ENCODE measurements at regions not wholly inside any gene's neighbourhood (a gene's known extent, or its start where the extent isn't known, plus 50 kb on each side); places are given as distances from the start of the nearest gene placed in this dataset.
"Not testable (repeated sequence)": the region's sequence is repeated elsewhere in the genome, so short reads cannot be mapped to it uniquely, and the experiment has no call there.

DNA sequence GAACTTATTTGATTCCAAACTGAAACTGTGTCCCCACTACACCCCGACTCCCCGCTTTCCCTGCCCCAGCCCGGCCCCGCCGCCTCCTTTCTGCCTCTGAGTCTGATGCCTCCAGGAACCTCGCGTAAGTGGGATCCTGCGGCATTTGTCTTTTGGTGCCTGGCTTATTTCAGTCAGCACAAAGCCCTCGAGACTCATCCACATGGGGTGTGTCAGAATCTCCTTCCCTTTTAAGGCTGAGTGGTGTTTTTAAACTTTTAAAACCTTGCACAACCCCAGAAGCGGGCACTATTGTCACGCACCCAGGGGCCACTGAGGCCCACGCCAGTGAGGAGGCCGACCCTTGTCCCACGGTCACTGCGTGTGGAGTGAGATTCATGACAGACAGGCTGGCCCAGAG lies 206.9 kb downstream of the NPIPB11 start:
- DNase-seq (ENCODE audit: low spot score): peak; percentile 80
- intact Hi-C loops (cut with DNase I): not testable (repeated sequence)

DNA sequence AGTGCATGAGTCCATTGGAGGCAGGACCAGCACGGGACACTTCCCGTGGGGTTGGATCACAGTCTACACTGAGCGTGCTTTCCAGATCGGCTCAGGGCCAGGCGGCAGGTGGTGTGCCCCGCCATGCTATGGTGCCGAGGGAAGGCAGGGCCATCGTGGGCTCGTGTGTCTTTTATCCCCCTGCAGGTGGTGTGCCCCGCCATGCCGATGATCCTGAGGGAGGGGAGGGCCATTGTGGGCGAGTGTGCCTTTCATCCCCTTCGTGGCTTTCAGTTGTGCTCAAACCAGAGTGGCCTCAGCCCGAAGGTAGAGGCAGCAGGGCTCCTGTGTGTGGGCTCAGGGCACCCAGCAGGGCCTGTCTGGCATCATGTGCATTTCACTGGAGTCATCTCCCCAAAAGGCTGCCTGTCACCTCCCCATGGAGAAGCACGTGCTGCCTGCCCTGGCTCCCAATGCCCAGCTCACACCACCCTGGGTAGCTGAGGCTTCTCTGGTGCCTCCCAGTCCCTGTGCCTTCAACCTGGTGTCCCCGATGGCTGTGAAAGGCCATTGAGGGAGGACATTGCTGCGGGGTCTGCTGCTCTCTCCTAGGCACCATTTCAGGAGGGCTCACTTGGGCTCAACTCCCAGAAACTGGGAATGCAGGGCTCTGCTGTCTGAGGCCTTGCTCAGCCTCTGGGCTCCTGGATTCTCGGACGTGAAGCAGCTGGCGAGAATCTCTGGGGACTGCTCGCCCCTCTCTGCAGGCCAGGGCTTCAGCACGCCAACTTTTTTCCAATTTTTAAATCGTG lies 207.6 kb downstream of the NPIPB11 start:
- DNase-seq (ENCODE audit: low spot score): peak; percentile 81
- intact Hi-C loops (cut with DNase I): no loop called here

DNA sequence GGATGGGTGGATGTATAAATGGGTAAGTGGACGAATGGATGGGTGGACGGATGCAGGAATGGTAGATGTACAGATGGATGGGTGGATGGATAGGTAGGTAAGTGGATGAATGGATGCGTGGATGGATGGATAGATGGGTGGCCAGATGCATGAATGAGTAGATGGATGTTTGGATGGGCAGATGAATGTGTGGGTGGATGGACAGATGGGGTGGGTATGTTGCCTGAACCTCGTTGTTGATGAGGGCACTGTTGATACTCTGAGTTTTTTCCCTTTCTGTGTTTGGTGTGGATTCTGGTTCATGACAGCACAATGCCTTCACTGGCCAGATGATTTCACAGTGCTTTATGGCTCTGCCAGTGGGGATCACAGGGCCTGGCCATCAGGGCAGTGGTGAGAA lies 208.3 kb downstream of the NPIPB11 start:
- intact Hi-C loops (cut with DNase I): no loop called here

DNA sequence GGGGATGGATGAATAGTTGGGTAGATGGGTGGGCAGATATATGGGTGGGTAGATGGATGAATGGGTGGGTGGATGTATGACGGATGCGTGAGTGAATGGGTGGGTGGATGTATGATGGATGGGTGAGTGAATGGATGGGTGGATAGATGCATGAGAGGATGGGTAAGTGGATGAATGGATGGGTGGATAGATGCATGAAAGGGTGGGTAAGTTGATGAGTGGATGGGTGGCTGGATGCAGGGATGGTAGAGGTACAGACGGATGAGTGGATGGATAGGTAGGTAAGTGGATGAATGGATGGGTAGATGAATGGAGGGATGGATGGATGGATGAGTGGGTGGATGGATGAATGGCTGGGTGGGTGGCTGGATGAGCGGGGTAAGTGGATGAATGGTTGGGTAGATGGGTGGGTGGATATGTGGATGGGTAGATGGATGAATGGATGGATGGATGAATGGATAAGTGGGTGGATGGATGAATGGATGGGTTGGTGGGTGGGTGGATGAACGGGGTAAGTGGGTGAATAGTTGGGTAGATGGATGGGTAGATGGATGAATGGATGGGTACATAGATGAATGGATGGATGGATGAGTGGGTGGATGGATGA lies 208.9 kb downstream of the NPIPB11 start:
- intact Hi-C loops (cut with DNase I); DNase-seq (ENCODE audit: low spot score): not testable (repeated sequence)

More for the DNA sequence above, 208.3 kb downstream of the NPIPB11 start:
- DNase-seq (ENCODE audit: low spot score): peak; percentile 24

DNA sequence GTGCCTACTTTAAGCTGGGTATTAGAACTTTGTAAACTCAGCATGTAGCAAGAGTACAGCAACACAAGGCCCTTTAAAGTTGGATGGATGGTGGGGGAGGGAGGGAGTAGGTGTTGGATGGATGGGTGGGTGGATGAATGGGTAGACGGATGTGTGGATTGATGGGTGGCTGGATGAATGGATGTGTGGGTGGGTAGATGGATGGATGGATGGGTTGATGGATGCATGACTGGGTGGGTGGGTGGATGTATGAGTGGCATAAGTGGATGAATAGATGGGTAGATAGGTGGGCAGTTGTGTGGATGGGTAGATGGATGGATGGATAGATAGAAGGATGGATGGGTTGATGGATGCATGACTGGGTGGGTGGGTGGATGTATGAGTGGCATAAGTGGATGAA lies 209.8 kb downstream of the NPIPB11 start:
- intact Hi-C loops (cut with DNase I); DNase-seq (ENCODE audit: low spot score): not testable (repeated sequence)

DNA sequence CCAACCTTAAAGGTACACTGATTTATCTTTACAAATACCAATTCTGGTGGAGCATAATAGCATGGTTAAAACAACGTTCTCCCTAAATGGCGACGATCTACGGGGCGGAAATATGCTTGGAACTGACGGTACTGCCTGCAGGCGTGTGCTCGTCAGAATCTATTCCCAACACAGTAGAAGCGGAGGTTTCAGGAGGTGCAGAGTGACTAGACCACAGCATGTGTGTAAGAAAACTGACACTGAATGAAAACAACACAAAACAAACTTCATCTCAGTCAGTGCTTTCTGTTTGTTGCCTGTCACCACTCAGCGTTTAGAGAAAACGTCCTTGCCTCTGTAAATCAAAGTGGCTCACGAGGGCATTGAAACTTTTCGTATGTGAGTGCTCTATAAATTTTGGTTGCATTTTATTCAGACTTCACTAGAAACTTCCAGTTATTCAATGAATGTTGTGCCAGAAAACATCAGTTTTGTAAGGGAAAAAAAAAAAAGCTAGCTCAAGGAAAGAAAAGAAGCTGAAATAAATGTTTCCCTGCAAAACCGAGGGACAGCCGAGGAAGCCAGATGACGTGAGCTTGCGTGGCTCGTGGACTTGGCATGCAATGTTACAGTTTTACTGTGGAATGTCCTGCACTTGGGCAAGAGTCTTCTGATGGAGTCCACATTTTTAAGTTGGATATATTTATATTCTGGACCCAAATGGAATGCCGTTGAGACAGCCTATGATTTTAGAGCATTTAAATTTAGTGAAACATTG lies 210.4 kb downstream of the LAT start:
- DNase-seq (ENCODE audit: low spot score): peak; percentile 90
- intact Hi-C loops (cut with DNase I): not testable (repeated sequence)

DNA sequence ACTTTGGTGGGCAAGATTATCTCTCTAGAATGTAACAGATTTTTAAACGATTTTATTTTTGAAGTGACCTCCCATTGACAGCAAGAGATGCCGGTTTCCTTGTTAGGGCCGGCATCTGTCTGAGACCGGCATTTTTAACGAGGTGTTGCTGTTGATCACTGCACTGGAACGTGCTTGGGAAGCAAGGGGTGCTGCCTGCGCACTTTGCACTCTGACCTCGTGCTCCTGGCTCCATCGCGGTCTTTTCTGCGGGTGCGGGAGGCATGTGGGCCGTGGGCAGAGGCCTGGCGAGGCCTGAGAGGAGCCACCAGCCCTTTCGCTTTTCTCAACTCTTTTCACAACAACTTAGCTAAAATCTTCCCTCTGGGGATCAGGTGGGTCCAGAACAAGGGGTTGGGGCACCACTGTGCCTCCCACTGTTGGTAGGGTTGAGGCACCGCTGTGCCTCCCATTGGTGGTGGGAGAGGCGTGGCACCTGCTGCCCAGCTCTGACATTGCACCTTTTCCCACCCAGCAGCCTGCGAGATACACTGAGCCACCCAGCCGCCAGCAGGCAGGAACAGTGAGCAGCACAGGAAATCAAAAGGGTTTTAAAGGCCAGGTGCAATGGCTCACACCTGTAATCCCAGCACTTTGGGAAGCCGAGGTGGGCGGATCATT lies 209.5 kb downstream of the LAT start:
- peak; percentile 50 for DNase-seq (ENCODE audit: low spot score)
- intact Hi-C loops (cut with DNase I): not testable (repeated sequence)

DNA sequence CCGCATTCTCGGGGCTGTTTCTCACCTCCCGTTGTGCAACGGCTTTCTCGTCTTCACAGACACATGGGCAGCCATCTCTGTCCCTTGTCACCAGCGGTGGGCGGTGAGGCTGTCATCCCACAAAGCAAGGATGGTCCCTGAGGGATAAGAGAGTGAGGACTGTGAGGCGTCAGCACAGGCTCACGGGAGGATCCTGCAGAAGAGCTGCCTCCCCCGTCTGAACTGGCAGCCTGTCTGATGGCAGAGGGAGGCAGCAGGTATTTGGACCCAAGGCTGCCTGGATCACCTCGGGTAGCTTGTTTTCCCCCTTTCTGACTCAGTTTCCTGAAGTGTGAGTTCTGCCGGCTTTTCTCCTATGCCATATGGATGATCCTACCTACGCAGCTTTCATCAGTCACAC lies 208.8 kb downstream of the LAT start:
- intact Hi-C loops (cut with DNase I): not testable (repeated sequence)
- DNase-seq (ENCODE audit: low spot score): peak; percentile 77

DNA sequence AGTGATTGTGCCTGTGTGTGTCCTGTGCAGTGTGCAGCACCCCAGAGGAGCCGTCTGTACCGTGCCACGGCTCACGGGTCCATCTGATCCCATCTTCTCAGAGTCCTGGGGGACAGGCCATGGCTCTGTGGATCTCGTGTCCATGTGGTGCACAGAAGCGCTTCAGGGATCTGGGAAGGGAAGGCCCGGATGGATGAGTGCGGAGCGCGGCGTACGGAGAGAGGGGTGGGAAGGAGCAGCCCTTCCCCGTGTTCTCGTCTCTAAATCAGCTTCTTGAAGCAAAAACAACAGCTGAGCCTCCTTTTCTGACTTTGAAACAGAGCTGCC lies 208.4 kb downstream of the LAT start:
- DNase-seq (ENCODE audit: low spot score): peak; percentile 53

DNA sequence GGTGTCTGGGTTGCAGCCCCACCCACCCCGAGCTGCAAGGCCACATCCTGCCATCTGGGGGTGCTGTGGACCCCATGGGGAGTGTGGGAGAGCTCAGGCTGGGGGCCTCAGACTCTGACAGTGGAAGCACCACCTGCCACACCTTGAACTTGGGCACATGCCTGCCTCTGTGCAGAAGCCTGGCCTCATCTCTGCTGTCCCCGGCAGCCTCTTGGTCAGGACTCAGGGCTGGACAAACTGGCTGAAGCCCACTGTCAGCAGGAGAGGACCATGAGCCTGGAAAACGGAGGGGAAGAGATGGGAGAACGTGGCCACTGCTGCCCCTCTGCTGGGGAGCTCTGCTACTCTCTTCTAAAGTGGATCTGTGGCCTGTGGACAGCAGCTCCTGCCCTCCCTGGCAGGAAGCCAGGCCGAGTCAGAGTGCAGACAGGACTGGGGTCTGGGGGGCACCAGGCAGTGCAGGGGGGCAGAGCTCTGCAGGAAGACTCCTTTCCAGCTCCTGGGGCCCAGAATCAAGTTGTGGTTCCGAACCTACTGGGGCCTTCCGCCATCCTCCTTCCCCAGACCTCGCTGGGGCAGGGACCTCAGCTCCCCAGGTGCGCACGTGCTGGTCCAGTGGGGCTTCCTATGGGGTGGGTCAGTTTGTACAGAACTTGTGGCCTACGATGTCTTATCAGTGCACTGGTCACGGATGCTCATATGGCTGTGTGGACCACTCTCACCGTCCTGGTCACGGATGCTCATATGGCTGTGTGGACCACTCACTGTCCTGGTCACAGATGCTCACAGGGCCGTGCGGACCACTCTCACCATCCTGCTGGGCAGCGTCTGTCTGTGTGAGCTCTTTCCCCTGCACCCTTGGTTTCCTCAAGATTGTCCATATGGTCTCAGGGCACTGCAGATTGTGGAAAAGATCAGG lies 207.7 kb downstream of the LAT start:
- peak; percentile 69 for DNase-seq (ENCODE audit: low spot score)
- intact Hi-C loops (cut with DNase I): no loop called here

More for the DNA sequence above, 208.4 kb downstream of the LAT start:
- intact Hi-C loops (cut with DNase I): not testable (repeated sequence)

DNA sequence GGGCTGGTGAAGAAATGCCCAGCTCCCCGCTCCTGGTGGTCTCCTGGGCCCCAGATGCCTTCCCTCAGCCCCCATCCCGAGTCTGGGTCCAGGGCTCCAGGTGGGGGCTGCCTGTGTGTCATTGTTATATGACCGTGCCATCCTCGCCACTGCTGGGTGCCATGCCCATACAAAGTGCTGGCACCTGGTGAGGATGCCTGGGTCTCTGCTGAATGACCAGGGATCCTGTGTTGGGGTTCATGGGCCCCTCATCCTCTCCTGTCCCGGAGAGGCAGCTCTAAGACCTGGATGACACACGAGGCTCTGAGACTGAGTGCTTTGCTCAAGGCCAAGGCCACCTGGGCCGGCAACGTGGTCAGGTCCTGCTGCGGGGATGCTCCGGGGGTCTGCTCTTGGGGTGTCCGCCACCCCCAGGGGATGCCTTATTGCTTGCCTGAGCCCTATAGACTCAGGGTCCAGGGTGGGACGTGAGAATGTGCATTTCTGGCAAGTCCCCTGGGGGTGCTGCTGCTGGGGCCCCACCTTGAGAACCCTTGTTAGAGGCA lies 206.9 kb downstream of the LAT start:
- intact Hi-C loops (cut with DNase I): not testable (repeated sequence)
- peak; percentile 68 for DNase-seq (ENCODE audit: low spot score)

DNA sequence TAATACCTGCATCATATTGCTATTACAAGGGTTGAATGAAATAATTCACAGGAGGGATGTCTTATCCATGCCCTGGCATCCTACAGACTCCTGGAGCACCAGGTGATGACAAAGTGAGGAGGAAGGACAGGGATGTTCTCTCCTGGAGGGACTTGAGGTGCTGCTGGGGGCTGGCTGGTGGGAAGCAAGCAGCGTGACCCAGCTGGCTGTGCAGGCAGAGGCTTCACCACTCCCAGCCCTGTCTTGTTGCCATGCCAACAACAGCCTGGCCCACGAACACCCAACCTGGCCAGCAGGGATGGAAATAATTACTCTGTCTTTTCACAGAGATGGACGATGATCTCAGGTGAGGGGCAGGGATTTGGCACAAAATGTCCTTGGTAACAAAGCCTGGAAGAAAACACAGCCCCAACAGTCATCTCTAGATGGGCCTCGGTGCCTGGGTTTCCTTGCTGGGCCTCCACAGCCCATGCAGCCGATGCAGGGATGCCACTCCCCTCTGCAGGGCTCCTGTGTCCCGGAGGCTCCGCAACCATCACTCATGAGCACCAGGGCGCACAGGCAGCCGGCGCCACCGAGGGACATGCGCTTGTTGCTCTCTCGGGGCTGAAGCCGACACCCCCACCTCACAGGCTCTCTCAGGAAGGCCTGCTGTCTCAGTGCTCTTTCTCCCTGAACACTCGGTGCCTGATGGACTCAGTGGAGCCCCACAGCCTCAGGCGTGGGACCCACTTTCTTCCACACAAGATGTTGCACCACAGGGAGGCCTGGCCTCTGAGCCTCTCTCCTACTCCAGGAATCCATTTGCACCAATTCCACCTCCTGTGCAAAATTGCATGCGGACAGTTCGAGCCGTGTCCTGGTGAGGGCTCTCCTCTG lies 205.9 kb downstream of the LAT start:
- intact Hi-C loops (cut with DNase I): not testable (repeated sequence)
- peak; percentile 66 for DNase-seq (ENCODE audit: low spot score)

DNA sequence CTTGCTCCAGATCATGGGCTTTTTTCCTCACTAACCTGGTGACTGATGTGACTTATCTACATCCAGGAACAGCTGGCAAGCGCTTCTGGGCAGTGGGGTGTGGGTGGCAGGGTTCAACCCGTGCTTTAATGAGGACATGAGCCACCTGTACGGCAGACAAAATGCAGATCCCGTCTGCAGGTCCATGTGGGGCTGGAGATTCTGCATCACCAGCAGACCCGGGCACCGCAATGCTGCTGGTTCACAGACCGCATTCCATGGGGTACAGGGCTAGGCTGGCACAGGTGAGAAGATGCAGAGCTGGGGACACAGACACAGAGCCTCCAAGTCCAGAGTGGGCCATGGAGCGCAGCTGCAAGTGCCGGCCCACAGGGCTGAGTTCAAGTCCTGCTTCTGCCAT lies 204.0 kb downstream of the LAT start:
- intact Hi-C loops (cut with DNase I): not testable (repeated sequence)
- peak; percentile 56 for DNase-seq (ENCODE audit: low spot score)

DNA sequence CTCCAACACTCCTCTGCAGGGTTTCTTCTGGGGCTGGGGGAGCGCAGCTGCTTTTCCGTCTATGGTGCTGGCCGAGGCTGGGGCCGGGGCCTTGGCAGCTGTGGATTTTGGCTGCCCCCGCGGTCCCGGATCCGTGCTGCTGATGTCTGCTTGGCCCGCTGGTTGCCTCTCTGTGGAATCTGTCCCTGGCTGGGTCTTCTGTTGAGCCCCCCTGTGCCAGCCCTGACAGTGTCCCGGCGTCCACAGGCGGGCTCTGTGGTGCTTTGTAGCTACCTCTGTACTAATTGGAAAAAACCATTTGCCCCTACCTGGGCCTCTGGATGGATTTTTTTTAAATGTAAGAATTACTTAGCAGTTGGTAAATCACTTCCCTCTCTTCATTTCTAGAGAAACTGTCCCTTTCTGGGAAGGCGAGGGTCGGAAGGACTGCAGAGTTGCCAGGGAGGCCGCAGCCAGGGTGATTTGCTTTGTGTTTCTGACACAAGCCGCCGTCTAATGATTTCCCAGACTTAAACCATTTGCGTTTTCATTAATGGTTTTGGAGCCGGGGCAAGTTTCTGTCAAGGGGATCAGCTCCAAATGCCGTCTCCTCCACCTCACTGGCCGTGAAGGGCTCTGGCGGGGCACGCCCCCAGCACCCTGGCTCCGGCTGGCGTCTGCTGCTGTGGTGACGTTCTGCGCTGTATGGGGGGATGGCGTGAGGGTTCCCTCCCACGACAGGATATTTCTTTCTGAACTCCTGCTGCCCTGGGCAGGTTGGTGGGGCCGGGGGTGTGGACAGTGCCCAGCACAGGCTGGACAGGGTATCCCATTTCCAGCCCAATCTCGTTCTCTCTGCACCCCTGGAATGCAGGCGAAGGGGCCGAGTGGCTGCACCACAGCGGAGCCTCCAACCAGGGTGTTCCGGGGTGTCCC lies 201.7 kb downstream of the LAT start:
- peak; percentile 85 for DNase-seq (ENCODE audit: low spot score)
- intact Hi-C loops (cut with DNase I): not testable (repeated sequence)

DNA sequence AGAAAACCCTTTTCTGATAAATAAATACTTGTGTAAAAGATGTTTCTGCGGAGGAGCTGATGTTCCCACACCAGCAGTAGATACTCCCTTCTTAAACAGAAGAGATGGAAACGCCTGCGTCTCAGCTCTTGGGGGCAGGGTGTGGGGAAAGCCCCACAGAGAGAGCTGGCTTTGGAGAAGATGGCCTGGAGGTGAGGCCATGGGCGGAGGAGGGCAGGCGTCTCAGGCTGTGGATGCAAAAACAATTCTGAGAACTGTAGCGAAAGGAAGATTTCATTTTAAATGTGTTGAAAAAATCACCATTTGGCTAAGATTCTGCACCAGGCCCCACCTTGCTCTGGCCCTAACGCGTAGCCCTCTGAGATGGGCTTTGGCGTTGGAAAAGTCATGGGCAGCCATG lies 201.0 kb downstream of the LAT start:
- peak; percentile 76 for DNase-seq (ENCODE audit: low spot score)
- intact Hi-C loops (cut with DNase I): not testable (repeated sequence)

DNA sequence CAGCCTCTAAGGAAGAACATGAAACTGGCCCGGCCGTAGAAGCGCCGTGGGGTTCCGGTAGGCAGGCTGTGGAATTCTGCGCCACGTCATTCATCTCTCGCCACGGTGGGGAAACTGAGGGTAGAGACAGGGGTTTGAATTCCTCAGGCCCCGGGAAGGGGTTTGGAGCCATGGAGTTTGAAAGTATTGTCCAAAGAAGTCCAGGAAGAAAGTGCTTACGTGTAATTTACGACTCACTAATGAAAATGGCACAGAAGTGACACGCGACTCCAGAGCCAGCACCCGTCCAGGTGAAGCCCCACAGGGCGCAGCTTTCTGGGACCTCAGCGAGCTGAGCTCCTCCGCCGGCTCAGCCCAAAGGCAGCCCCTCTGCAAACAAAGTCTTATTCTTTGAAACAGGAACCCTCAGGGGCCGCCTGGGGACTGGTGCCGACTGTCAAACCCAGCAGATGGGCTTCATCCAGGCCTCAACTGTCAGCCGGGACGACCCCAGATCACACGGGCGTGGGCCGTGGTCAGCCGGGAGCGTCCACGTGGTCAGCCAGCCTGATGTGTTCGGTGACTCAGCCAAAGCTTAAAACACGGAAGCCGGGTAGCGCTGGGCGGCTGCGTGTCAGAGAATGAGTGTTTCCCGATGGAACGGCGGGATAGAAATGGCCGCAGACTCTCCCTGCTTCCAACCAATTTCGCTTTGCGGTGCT lies 200.0 kb downstream of the LAT start:
- DNase-seq (ENCODE audit: low spot score): peak; percentile 93
- intact Hi-C loops (cut with DNase I): not testable (repeated sequence)

Data from posterior vena cava (tissue), 2 donors.